ENCODE measurements at regions not wholly inside any gene's neighbourhood (a gene's known extent, or its start where the extent isn't known, plus 50 kb on each side); places are given as distances from the start of the nearest gene placed in this dataset.

GRCh38 chr10:29037348-29038113 is 251.3 kb upstream of the LYZL1 start:
- no peak for DNase-seq

GRCh38 chr10:29039091-29039490 is 249.8 kb upstream of the LYZL1 start:
- no peak for DNase-seq

- no peak for DNase-seq
Observed at GRCh38 chr10:29039677-29040189, 249.1 kb upstream of the LYZL1 start.

- DNase-seq, result no peak
Observed at GRCh38 chr10:29041616-29042015, 247.3 kb upstream of the LYZL1 start.

GRCh38 chr10:29048506-29048905 is 240.4 kb upstream of the LYZL1 start:
- DNase-seq, result no peak

- DNase-seq, result no peak
Observed at GRCh38 chr10:29050081-29050480, 238.8 kb upstream of the LYZL1 start.

GRCh38 chr10:29055101-29055500 is 233.8 kb upstream of the LYZL1 start:
- DNase-seq, result no peak

GRCh38 chr10:29056729-29057128 is 232.1 kb upstream of the LYZL1 start:
- DNase-seq, result no peak

- no peak for DNase-seq
Observed at GRCh38 chr10:29057822-29058331, 231.0 kb upstream of the LYZL1 start.

- no peak for DNase-seq
Observed at GRCh38 chr10:29063806-29064644, 224.8 kb upstream of the LYZL1 start.

- DNase-seq, result no peak
Observed at GRCh38 chr10:29064680-29065079, 224.2 kb upstream of the LYZL1 start.

GRCh38 chr10:29067161-29067560 is 221.7 kb upstream of the LYZL1 start:
- DNase-seq, result no peak

- no peak for DNase-seq
Observed at GRCh38 chr10:29067628-29068027, 221.2 kb upstream of the LYZL1 start.

GRCh38 chr10:29068302-29068701 is 220.6 kb upstream of the LYZL1 start:
- no peak for DNase-seq

GRCh38 chr10:29068966-29069365 is 219.9 kb upstream of the LYZL1 start:
- DNase-seq, result no peak

GRCh38 chr10:29069941-29070340 is 218.9 kb upstream of the LYZL1 start:
- DNase-seq, result no peak

GRCh38 chr10:29078919-29079318 is 210.0 kb upstream of the LYZL1 start:
- DNase-seq, result no peak

- no peak for DNase-seq
Observed at GRCh38 chr10:29081231-29081630, 207.6 kb upstream of the LYZL1 start.

- no peak for DNase-seq
Observed at GRCh38 chr10:29081951-29082685, 206.8 kb upstream of the LYZL1 start.

- DNase-seq, result no peak
Observed at GRCh38 chr10:29083096-29083495, 205.8 kb upstream of the LYZL1 start.

GRCh38 chr10:29084681-29085307 is 204.1 kb upstream of the LYZL1 start:
- no peak for DNase-seq

- no peak for DNase-seq
Observed at GRCh38 chr10:29089091-29089490, 199.8 kb upstream of the LYZL1 start.
